SW480 (cell line): ENCODE measurements at regions not wholly inside any gene's neighbourhood (a gene's known extent, or its start where the extent isn't known, plus 50 kb on each side); places are given as distances from the start of the nearest gene placed in this dataset.

Experiments
- DNase-seq: peaks from one replicate; pipeline ENCODE4 v3.0.0-alpha.2; 2016; ENCODE audit warnings: low spot score

DNA sequence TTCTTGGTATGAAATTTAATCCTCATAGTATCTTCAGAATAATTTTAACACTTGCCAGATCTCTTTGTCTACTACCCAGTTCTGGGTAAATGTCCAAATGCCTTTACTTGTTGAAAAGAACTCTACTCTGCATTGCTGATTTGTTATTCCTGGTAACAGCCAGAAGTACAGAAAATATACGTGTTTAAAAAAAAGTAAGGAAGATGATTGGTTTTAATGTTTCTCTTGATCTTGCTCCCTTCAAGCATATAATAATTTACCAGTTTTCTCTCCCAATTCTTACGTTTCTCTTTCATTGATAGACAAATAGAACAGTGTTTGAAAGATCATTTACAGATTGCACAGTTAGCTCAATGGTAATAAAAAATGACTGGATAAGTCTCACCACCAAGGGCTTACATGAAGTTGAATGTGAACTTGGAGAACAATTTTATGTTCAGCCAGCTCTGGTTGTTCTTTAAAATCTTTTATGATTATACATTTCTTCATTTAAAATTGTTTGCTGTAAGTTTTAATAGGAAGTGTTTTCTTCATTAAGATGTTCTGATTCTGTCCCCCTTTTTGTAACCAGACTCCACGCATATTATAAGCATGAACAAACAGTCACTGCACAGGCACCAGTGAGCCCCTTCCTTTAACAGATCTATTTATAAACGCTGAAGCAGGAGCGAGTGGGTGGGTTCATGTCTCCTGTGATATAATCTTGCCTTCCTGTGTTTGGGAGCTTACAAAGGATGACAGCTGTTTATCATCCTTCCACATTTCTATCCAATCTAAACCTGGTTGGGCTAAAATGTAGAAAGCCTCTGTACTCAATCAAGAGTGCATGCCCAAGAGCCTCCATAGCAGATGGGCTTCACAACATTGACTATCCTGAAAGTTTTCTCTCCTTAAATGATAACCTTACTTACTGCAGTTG lies 299.5 kb downstream of the PRL start:
- DNase-seq, result no peak

DNA sequence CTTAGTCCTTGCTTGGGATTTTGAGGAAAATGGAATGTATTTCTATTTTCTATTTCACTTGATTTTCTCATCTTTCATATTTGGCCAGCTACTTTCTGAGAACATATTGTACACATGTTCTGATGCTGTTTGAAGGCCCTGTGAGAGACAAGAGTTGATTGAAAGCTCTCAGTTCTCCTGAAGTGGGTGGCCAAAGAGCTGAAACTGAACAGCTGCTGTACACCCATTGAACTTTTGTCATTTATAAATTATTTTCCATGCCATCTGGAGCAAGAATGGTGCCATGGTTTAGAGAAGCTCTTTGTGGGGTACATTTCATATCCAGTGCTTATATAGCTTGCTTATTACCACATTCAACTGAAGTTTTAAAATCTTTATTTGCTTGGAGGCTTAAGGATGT lies 298.3 kb downstream of the PRL start:
- no peak for DNase-seq

DNA sequence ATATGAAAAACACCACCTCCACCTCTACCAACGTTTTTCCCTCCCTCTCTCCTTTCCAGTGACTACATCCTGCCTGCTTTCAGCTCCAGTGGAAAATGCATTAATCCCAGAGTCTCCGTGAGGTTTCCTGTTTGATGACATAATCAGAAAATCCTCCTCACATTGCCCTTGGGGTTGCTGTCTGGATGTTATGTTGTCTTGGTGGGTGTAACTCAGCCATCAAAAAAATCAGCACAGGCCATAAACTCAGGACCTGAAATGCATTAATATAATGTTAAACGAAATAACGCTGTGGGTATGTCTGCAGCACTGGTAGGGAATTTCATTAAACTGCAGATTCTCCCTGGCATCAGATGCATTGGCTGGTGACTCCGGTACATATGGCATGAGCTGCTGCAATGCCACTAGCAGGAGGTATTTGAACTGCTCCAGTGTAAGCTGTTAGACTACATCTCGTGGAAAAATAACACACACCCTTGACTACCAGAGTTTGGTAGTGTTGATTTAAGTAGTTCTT lies 297.8 kb downstream of the PRL start:
- no peak for DNase-seq

DNA sequence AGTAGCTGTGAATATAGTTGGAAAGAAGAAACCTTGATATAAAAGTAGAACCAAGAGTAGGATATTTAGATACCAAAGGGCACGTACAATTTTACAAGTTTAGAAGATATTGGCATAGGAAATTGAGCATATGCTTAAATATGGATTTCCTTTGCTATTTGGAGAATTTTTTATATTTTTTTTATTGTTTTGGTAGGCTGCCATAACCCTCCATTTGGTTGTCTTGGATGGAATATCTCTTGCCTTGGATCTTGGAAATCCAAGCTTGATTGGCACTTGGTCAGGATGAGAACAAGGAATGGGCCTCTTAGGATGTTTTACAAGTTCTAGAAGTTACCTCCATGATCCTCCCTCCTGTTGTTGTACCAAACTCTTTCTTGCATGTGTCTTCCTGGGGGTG lies 297.1 kb downstream of the PRL start:
- no peak for DNase-seq

DNA sequence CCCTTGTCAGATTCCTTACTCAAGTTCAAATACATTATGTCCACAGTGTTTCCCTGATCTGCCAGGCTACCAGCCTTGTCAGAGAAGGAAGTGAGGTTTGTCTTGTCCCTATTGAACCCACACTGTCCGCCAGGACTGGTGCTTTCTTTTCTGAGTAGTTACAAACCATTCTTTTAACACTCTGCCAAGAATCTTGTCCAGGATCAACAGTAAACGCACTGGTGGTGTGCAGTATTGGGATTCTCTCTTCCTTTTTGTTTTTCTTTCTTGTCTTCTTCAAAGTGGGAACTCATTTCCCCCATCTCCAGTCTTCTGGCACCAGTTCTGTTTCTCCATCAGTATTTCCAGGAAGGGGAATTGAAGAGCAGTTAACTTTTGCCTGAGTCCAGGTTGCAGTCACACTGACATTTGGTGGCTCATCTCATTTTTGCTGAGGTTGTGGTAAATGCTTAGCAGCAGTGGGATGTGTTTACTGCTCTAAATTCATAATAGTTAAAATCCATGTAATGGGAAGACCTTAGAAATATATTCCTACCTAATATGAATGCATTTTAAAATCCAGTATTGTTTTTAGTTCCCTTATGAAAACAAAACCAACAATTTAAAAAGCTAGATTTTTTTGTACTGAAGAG lies 295.3 kb downstream of the PRL start:
- no peak for DNase-seq

DNA sequence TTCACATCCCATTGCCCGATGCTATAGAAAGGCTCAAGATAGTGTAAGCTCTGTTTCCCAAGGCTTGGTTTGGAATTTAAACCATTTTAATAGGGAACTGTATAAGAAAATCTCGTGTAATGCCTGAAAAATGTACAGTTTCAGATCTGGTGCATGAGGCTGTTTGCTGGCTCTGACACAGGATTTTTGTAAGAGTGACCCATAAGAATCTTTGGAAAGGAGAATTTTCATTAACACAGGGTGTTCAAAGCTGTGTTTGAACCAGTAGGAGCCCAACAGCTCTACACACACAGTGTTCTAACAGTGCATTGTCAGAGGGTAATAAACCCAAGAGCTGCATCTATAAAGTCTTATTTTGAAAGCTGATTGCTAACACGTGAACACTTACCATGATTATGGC lies 293.5 kb downstream of the PRL start:
- no peak for DNase-seq

GRCh38 chr6:22006795-22007194 lies 290.0 kb downstream of the PRL start:
- DNase-seq, result no peak

DNA sequence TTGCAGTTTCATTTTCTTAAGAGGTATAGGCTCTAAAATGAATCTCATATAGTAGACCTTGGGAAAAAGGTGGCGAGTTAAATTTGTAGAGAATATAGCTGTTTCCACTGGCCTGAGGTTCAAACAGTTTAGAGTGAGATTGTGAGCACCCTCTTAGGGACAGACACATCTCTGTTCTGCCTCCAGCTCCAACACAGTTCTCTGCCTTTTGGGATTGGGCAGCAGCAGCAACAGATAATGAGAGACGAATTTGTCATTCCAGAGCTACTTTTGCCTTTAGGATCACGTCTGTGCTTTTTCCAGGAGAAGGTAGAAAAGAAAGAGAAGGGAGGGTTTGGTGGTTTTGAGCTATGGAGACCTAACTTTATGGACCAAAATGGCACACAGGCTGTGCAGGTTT lies 289.4 kb downstream of the PRL start:
- DNase-seq, result no peak

DNA sequence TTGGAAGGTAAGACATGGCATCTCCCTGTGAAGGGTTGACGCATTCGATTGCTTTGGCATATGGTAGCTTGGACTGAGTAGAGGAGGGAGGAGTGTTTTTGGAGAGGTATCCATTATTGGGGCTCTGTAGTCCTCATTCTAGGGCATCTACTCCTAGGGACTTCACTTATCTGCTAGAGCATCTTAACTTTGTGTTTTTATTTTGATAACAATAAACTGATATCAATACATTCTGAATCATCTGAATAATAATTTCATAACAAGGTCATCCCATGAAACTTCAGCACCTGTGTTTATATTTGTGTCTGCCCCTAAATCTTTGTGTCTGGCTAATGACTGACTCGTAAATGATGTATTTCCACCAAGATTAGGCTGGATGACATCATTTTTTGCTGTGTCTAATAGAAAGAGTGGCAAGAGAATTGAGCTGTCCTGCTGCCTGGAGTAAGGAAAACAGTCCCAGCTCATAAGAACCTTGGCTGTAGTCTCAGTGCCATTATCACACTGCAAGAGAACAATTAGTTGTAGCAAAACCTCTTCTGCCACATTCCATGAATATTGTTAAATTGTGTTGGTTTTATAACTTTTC lies 288.5 kb downstream of the PRL start:
- DNase-seq, result no peak

DNA sequence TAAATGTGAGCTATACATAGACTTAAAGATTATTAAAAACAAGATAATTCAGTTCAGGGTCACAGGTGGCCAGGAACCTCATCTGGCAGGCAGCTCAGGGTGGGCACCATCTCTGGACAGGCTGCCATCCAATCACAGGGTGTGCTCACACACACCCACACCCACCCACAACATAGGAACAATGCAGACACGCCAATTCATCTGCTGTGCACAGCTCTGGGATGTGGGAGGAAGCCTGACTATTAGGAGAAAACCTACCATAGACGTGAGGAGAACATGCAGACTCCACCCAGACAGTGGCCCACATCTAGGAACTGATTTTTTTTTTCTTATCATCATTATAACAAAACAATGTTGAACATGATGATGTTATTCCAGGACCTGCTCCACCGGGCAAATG lies 286.7 kb downstream of the PRL start:
- DNase-seq, result no peak

GRCh38 chr6:22015216-22015615 lies 281.6 kb downstream of the PRL start:
- no peak for DNase-seq

- no peak for DNase-seq
Observed at GRCh38 chr6:22015944-22016343, 280.9 kb downstream of the PRL start.

DNA sequence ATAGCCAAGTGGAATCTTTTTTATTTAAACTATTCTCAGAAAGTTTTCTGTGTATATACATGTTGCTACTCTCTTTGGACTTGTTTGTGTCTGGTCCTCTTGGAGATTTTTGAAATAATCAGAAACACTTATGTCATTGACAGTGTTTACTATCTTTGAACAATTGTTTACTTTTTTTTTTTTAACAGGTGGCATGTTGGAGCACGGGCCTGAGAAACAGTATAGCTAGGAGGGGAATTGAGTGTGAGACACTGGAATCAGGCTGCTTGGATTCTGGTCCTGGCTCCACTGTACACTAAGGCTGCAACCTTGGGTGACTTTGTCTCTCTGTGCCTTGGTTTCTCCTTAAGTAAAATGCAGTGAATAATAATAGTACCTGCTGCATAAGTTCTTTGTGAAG lies 279.6 kb downstream of the PRL start:
- DNase-seq, result no peak

- no peak for DNase-seq
Observed at GRCh38 chr6:22017766-22018165, 279.1 kb downstream of the PRL start.

GRCh38 chr6:22019857-22020256 lies 277.0 kb downstream of the PRL start:
- no peak for DNase-seq

- no peak for DNase-seq
Observed at GRCh38 chr6:22020299-22021003, 276.4 kb downstream of the PRL start.

DNA sequence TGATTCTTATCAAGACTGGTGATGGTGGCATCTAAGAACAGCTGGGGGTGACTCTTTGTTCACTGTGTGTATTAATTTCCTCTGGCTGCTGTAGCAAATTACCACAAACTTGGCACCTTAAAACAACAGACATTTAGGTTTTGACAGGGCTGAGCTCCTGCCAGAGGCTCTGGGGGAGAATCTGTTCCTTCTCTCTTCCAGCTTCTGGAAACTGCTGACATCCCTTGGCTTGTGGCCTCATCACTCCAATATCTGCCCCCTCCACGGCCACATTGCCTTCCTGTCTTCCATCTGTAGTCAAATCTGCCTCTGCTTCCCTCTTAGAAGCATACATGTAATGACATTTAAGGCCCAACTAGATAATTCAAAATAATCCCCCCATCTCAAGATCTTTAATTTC lies 274.9 kb downstream of the PRL start:
- no peak for DNase-seq

GRCh38 chr6:22023937-22024336 lies 272.9 kb downstream of the PRL start:
- no peak for DNase-seq

DNA sequence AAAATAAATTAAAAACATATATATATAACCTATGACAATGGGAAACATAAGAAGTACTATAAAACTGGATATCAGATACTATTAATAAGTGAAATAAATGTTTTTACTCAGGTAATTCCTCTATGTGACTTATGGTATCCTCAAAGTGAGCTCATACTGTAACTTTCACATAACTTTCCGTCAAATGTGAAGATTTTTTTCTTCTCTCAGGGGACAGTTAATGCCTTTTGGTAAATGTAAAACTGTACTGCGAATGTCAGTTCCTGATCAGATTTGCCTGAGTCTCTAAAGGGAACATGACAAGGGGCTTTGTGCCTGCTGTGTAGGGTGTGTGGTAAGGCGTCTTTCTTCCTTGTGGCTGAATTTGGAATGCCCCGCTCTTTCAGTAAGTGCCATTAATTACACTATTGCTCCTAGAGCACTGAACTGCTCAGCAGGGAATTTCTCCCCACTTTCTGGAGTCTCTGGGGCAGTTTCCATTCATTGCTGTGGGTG lies 271.8 kb downstream of the PRL start:
- DNase-seq, result no peak

DNA sequence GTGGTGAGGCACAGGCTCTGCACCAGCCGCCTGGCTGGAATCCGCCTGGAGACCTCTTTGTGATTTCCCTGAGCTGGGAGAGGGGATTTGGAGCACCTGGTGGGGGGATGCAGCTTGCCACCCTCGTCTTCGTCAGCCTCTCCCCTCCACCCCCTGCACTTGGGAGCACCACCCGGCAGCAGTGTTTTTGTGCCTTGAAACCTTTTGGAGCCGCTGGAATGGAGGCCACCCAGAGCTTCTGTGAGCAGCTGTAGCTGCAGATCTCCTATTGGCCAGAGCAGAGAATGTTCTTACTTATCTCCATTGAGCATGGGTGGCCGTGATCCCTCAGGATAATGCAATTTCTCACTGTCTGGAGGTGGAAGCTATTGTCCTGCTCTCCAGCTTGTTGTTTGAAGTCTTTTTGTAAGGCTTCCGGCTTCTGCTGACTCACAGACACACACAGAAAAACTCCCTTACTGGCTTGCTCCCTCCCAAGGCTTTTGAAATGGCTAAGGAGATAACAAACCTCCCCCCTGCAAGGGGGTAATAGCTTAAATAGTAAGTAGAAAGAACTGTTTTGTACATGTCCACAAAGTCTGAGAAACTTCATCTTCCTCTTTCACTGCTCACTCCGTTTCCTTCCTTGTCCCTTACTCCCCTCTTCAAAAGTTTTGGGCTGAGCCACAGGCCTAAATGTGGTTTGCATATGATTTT lies 271.2 kb downstream of the PRL start:
- peak; percentile 17 for DNase-seq

DNA sequence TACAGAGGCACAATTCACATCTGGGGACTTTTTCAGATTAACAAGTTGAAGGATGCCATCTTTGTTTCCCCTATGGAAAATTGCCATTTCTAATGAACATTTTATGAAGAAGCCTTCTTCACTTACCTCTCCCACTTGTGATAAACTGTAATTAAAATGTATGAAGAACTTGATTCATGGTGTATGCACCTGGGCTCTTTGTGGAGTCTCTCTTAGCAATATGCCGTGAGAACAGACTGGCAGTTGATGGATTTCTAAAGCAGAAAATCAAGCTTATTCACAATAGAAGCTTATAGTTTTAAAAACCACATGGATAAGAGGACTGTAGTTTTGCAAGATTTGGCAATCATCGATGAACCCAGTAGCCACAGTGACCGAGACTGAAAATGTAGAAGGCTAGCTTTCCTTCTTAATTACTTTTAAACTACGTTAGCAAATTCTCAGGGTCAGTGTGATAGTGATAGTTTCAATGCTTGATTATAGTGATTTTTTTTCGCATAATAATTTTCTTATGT lies 270.6 kb downstream of the PRL start:
- no peak for DNase-seq
